Mesodermal cell (in vitro differentiated cells): ENCODE measurements at regions not wholly inside any gene's neighbourhood (a gene's known extent, or its start where the extent isn't known, plus 50 kb on each side); places are given as distances from the start of the nearest gene placed in this dataset.
"Not testable (repeated sequence)": the region's sequence is repeated elsewhere in the genome, so short reads cannot be mapped to it uniquely, and the experiment has no call there.

Source experiments
- H3K27ac ChIP-seq: 2 replicates; pipeline ENCODE4 v1.7.0; 2013; ENCODE audit warnings: mild to moderate bottlenecking, low read depth, low read length, moderate library complexity; ENCODE audit not compliant: severe bottlenecking
- H3K36me3 ChIP-seq: 2 replicates; pipeline ENCODE4 v1.7.1; 2013; ENCODE audit warnings: mild to moderate bottlenecking, low read length, moderate library complexity; ENCODE audit not compliant: control insufficient read depth, insufficient read depth
- H3K4me1 ChIP-seq: one replicate; pipeline ENCODE4 v1.7.1; 2013; ENCODE audit warnings: mild to moderate bottlenecking, low read length; ENCODE audit not compliant: insufficient read depth, control insufficient read depth, poor library complexity, severe bottlenecking
- H3K4me3 ChIP-seq: 2 replicates; pipeline ENCODE4 v1.7.0; 2013; ENCODE audit warnings: low read length, control low read depth, mild to moderate bottlenecking; ENCODE audit not compliant: insufficient read depth, poor library complexity, severe bottlenecking; ENCODE audit errors: extremely low read depth
- H3K9me3 ChIP-seq: 2 replicates; pipeline ENCODE4 v1.7.1; 2013; ENCODE audit warnings: mild to moderate bottlenecking, low read length, moderate library complexity; ENCODE audit not compliant: control insufficient read depth
- WGBS, 2 experiments: methylation state at CpG; one replicate each; pipeline ENCODE4 v1.1.5; 2013; ENCODE audit warnings: missing lambda C conversion rate in 2 of 2; ENCODE audit not compliant: insufficient coverage in 2 of 2; 5-methylcytosine and 5-hydroxymethylcytosine counted together

DNA sequence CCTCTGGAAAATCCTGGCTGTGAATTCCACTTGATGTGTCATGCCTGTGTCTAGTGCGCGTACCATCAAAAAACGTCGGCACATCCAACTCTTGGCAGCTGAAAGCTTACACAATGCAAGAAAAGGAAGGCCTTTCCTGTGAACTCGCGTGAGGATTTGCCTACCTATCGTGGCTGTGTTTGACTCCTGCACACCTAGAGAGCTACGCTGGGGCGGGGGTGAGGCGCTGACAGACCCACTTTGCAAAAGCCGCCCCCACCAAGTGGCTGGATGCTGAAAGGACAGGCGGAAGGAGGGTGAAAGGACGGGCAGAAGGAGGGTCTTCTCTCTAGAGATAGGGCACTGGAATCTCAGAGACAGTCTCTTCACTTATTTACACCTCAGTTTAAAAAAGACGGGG, 270.1 kb downstream of the EIPR1 start:
- peaks cover 4% of the 10 kb centered on the region for H3K4me1 ChIP-seq
- no peak overlapping the region for H3K4me3 ChIP-seq
- 84 to 91% methylated on average over 11 to 14 of the region's 14 CpGs for WGBS, 2 experiments
- H3K9me3 ChIP-seq: no peaks in the 10 kb centered on the region
- no peak overlapping the region for H3K27ac ChIP-seq
- H3K36me3 ChIP-seq: no peaks in the 10 kb centered on the region

DNA sequence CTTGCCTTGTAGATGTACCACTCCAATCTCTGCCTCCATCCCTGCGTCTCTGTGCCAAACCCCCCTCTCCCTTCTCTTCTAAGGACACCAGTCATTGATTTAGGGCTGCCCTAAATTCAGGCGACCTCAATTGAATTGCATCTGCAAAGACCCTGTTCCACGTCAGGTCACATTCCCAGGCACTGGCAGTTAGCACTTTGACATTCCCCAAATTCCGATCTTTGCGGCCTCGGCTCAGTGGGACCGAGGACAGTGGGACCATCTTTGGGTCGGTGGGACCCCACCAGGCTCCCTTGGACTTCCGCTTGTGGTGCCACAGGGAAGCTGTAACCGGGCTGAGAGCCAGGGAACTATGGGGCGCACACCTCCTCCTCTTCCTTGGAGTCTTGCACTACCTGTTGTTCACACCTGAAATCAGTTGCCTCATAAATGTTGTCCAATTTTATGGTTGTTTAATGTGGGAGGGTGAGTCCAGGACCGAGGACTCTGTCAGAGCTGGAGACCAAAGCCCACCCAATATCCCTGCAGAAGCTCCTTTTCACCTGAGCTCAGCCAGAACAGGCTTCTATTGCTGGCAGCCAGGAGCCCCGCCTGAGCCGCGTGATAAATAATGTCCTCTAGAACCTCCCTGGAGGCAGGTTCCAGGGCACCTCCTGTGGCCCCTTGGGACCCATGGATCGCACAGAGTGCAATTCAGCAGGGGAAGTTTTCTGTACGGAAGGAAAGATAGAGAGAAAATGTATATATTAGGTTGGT, 271.6 kb downstream of the EIPR1 start:
- no peaks in the 10 kb centered on the region for H3K9me3 ChIP-seq
- peaks cover 4% of the 10 kb centered on the region for H3K4me1 ChIP-seq
- no peak overlapping the region for H3K4me3 ChIP-seq
- no peaks in the 10 kb centered on the region for H3K36me3 ChIP-seq
- no peak overlapping the region for H3K27ac ChIP-seq
- WGBS, 2 experiments: 66 to 76% methylated on average over 11 to 12 of the region's 17 CpGs

DNA sequence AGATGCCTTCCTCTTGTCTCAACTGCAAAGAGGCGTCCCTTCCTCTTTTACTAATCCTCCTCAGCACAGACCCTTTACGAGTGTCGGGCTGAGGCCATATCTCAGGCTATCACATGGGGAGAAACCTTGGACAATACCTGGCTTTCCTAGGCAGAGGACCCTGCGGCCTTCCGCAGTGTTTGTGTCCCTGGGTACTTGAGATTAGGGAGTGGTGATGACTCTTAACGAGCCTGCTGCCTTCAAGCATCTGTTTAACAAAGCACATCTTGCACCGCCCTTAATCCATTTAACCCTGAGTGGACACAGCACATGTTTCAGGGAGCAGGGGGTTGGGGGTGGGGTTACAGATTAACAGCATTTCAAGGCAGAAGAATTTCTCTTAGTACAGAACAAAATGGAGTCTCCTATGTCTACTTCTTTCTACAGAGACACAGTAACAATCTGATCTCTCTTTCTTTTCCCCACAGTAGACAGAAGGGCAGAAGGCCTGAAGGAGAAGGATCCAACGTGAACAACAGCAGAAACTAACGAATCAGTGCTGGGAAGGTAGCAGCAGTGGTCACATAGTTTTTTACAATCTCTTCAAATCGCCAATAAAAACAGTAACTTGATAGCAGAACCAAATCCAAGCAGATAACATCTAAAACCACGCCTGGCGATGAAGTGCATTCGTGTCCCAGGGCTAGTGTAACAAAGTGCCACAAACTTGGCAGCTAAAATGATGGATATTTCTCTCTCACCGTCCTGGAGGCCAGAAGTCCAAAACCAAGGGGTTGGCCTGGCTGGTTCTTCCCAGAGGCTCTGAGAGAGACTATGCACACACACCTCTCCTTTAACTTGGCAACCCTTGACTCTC, 272.4 kb downstream of the EIPR1 start:
- not testable (repeated sequence) for H3K9me3 ChIP-seq, H3K4me3 ChIP-seq, H3K36me3 ChIP-seq, H3K4me1 ChIP-seq, H3K27ac ChIP-seq
- WGBS, 2 experiments: 78 to 79% methylated on average over 6 to 9 of the region's 14 CpGs

DNA sequence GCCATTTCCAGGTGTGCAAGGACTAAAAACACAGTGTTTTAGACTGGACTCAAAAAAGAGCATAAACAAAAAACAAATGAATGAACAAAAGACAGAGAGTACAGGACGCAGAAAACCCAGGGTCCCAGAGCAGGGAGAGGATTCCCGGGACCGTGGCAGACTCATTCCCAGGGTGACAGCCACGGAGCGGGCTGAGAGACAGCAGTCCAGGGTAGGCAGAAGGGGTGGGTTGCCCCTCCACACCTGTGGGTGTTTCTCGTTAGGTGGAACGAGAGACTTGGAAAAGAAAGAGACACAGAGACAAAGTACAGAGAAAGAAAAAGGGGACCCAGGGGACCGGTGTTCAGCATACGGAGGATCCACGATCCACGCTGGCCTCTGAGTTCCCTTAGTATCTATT, 273.4 kb downstream of the EIPR1 start:
- peaks cover 4% of the 10 kb centered on the region for H3K4me1 ChIP-seq
- H3K4me3 ChIP-seq: no peak overlapping the region
- H3K9me3 ChIP-seq: no peaks in the 10 kb centered on the region
- no peak overlapping the region for H3K27ac ChIP-seq
- H3K36me3 ChIP-seq: no peaks in the 10 kb centered on the region
- 89 to 98% methylated on average over 8 to 9 of the region's 11 CpGs for WGBS, 2 experiments

DNA sequence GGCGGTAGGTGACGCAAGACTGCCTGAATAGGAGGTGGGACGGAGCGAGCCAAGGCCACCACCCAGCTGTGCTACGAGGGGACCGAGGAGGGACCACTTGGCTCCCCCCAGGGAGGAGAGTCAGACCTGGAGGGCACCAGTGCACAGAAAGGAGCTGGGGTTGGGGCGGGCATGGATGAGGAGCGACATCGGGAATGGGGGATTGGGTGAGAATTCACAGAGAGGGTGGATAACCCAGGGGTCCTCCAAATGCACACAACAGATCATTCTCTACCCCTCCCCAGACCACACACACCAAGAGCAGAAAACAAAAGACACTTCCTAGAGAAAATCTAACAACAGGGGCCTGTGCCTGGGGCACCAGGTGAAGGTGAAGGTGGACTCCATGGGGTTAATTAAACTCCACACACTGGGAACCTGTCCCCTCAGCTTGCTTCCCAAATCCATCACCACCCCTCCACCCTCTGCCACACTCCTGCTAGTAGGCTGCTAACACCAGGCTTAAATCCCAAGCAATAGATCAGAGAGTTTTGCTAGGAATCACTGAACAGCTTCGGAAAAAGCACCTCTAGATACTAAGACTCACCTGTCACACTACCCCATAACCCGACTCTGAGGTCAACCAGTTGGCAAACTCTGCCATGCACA, 274.6 kb downstream of the EIPR1 start:
- H3K4me3 ChIP-seq: no peak overlapping the region
- H3K27ac ChIP-seq: no peak overlapping the region
- peaks cover 4% of the 10 kb centered on the region for H3K4me1 ChIP-seq
- no peaks in the 10 kb centered on the region for H3K9me3 ChIP-seq
- 93 to 98% methylated on average over 7 of the region's 11 CpGs for WGBS, 2 experiments
- no peaks in the 10 kb centered on the region for H3K36me3 ChIP-seq

DNA sequence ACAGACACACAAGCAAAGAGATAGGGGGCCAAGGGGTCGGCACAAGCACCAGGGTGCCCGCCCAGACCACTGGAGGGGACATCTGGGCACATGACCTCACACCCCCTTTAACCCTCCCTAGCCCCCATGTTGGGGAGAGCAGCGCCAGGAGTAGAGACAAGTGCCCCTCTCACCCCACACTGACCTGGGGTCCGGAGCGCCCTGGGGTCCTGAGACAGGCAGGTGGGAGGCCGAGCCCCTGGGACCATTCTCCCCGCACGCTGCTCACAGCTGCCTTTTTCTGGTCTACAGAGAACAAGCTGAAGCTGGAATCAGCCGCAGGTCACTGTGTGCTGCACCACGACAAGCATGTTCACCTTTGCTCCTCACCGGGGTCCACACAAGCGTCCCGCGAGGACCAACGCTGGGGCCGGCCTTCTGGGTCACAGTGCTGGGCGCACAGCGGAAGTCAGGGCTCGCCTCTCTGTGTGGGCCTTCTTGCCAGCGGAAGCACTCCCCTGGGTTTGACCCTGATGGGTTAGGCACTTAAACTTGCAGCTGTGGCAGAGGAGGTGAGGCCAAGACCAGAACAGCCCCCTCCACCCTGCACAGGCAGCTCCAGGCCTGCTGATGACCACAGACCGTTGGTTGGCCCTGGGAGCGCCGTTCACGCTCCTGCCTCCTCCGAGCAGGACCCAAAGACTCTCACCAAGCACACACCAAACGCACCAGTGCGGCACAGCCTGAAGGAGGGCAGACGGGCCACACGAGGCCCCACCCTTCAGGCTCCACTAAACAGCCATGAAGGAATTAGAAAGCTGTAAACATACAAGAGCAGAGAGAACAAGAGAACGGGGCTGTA, 275.3 kb downstream of the EIPR1 start:
- WGBS, 2 experiments: 94 to 95% methylated on average over 24 to 25 of the region's 30 CpGs
- no peak overlapping the region for H3K27ac ChIP-seq
- H3K9me3 ChIP-seq: no peaks in the 10 kb centered on the region
- H3K4me1 ChIP-seq: peaks cover 4% of the 10 kb centered on the region
- H3K4me3 ChIP-seq: no peak overlapping the region
- no peaks in the 10 kb centered on the region for H3K36me3 ChIP-seq

DNA sequence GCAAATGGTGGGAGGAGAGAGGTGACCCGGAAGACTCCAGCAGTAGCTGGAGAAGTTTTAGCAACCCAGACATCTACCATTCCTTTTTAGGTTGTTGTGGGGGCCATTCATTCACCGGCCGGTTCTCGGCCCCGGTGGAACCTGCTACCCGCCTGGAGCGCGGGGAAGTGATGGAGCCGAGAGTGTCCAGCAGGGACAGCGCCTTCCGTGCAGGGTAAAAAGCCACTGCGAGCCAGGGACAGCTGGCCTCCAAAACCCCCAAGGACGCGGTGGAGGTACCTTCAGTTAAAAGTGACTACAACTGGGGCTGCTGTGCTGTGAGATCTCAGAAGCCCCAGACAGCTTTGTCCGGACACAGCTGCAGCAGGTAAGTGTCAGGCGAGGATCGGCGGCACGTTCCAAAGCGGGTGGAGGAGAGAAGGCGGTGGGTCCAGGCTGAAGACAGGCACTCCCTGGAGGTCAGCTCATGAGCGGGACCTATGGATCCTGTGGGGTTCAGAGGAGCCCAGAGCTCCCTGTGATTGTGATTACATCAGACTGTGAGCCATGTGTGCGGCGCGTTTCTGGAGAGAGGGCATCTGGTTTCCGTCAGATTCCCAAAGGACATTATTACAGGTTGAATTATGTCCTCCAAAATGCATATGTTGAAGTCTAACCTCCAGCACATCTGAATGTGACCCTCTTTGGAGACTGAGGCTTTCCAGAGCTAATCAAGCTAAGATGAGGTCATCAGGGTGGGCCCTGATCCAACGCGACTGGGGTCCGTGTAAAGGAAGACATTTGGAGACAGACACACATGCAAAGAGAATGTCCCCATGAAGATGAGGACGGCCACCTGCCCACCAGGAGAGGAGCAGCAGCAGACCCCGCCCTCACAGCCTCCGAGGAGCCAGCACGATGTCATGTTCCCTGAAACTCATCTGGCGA, 276.3 kb downstream of the EIPR1 start:
- WGBS, 2 experiments: 87 to 91% methylated on average over 28 to 29 of the region's 34 CpGs
- H3K4me1 ChIP-seq: peaks cover 4% of the 10 kb centered on the region
- H3K27ac ChIP-seq: no peak overlapping the region
- no peaks in the 10 kb centered on the region for H3K9me3 ChIP-seq
- no peaks in the 10 kb centered on the region for H3K36me3 ChIP-seq
- H3K4me3 ChIP-seq: no peak overlapping the region

DNA sequence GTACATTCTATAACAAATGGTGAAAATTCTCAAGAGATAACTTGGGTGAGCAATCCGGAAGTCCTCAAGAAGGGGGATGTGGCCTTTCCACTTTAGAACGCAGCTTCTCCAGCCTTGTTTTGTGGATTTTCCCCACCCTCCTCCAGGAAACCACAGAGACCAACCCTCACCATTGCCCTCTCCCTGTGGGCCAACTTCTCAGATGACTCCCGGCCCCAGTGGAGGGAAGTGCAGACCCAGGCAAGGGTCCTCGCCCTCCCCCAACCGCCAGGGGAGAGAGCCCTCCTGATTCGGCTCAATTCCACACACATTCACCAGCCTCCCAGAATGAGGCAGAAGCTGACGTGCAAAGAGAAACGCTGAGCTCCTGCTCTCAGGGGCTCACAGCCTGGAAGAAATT, 277.2 kb downstream of the EIPR1 start:
- 91 to 95% methylated on average over 3 to 5 of the region's 8 CpGs for WGBS, 2 experiments

DNA sequence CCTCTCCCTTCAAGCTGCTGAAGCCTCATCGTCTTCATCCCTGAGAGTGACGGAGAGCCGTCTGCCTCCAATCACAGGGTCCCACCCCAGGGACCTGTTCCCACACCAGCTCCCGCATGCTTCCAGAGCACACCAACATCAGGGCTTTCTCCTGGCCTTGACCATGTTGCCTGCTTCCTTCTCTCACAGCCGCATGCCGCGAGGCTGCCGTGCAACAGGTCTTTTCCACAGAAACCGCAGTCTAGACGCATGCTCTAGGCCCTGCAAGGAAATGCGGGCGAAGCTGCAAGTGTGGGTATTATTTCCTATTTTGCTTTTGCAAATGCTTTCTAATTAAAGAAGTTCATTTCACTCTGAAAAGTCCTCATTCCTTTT, 277.8 kb downstream of the EIPR1 start:
- H3K27ac ChIP-seq: no peak overlapping the region
- WGBS, 2 experiments: 91 to 93% methylated on average over 8 of the region's 12 CpGs
- no peaks in the 10 kb centered on the region for H3K9me3 ChIP-seq
- H3K36me3 ChIP-seq: no peaks in the 10 kb centered on the region
- peaks cover 3% of the 10 kb centered on the region for H3K4me1 ChIP-seq
- H3K4me3 ChIP-seq: no peak overlapping the region

More for the DNA sequence above, 277.2 kb downstream of the EIPR1 start:
- H3K9me3 ChIP-seq: no peaks in the 10 kb centered on the region
- H3K36me3 ChIP-seq: no peaks in the 10 kb centered on the region
- H3K4me3 ChIP-seq: no peak overlapping the region
- peaks cover 3% of the 10 kb centered on the region for H3K4me1 ChIP-seq
- no peak overlapping the region for H3K27ac ChIP-seq
